ENCODE measurements at regions not wholly inside any gene's neighbourhood (a gene's known extent, or its start where the extent isn't known, plus 50 kb on each side); places are given as distances from the start of the nearest gene placed in this dataset.

DNA sequence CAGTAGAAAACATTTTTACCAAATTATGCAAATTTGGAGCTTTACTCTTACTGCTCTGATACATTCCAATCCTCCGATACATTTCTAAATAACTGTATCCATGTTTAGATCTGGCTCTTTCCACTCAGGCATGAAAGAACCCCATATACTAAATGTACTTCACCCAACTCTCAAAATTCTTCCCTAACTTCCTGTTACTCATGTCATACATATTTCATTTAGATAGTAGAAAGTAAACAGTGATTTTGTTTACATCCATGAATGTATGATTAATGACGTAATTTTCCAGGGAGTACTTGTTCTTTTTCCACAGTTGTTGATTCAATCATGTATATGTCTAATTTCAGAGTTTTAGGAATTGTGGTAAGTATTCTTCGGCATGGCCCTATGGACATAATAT, 1426.5 kb upstream of the C9orf72 start:
- TF ChIP-seq ZNF778 (CRISPR knock-in tag; IDR thresholded peaks at IDR 0.05) = no peak
- TF ChIP-seq RAD21 (CRISPR knock-in tag; conservative IDR thresholded peaks at IDR 0.05 in 1 of 2, IDR thresholded peaks at IDR 0.05 in 1 of 2) = no peak
- TF ChIP-seq TAF1 (IDR thresholded peaks at IDR 0.05; ENCODE audit: control insufficient read depth, extremely low read depth, insufficient read depth, low read length, severe bottlenecking) = no peak
- TF ChIP-seq NR0B1 (IDR thresholded peaks at IDR 0.05; ENCODE audit: partially characterized antibody) = no peak
- no peak for TF ChIP-seq JUN (IDR thresholded peaks at IDR 0.05; ENCODE audit: borderline replicate concordance, low read depth, low read length)
- no peak for TF ChIP-seq JUN (CRISPR knock-in tag; IDR thresholded peaks at IDR 0.05; ENCODE audit: borderline replicate concordance)

All from K562 (cell line).